HK-2 (cell line): ENCODE measurements at regions not wholly inside any gene's neighbourhood (a gene's known extent, or its start where the extent isn't known, plus 50 kb on each side); places are given as distances from the start of the nearest gene placed in this dataset.

Source experiments
- DNase-seq: peaks from one replicate; pipeline ENCODE4 v3.0.0-alpha.2; 2018; ENCODE audit not compliant: unreplicated experiment

DNA sequence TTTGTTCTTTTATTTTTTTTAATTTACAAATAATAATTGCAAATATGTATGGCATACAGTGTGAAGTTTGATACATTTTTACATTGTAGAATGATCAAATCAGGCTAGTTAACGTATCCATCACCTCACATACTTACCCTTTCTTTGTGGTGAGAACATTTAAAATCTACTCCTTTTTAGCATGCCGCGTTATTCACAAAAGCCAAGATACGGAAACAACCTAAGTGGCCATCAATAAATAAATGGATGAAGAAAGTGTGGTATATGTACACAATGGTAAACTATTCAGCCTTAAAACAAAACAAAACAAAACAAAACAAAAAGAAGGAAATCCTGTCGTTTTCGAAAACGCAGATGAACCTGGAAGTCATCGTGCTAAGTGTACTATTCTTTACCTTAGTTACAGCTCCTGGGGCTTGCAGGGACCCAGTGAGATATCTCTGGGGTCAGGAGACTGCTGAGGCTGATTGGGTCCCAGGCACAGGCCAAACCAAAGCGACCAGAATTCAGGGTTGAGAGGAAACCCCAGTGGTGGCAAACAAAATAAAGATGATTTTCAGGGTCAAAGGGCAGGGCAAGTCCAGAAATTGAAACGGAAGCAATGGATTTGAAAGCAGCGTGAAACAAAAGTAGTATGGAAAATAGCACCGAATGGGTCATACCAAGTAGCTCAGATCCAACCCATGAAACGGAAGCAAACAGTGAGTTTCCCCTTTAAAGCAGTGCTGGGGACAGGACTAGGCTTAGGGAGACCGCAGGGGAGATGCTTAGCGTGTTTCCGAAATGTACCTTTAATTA lies 188.2 kb downstream of the PLPP3 start:
- DNase-seq, result no peak

DNA sequence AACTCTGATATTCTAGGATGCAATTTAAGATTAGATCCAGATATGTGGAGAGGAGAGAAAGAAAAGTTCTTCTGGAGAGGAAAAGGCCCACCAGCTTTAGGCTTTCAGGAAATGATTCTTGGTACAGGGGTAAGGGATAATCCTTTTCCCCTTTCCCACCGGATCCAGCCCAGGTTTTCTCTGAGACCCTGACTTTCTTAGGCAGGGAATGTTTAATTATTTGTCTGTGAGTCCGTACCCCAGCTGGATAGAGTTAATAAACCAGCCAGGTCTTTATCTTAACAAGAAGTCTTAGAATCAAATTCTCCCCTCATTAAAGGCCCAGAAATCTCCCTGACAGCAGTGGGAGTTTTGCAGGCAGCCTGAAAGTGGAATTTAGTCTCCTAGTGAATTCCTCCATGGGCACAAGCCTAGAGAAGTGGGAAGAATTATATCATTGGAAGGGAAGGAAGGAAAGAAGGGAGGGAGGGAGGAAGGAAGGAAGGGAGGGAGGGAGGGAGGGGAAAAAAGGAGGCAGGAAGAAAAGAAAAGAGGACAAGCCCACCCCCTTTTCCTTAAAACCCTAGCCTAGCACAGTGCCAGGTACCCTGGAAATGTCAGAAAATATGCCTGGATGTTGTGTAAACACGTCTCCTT lies 189.0 kb downstream of the PLPP3 start:
- DNase-seq, result no peak

GRCh38 chr1:56389813-56390212 lies 189.6 kb downstream of the PLPP3 start:
- no peak for DNase-seq

- no peak for DNase-seq
Measured at GRCh38 chr1:56387071-56387740, 192.2 kb downstream of the PLPP3 start.

GRCh38 chr1:56385314-56385713 lies 194.0 kb downstream of the PLPP3 start:
- no peak for DNase-seq

DNA sequence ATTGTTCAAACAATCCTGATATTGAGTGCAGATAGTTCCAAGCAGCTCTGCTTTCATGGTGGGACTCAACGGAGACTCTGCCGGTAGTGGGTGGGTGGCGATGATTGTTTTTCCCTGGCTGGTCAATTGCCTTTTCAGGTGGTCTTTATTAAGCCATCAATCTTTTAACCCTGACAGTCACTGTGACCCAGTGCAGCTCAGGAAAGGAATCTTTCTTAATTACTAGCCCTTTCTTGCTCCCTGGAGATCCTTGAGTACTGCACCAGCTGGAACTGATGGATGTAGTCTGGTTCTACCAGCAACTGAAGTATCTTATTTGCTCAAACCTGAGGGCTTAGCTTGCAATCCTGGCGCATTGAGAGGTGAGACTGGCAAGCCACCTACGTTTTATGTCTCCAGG lies 196.4 kb downstream of the PLPP3 start:
- DNase-seq, result no peak

GRCh38 chr1:56380531-56380930 lies 198.8 kb downstream of the PLPP3 start:
- DNase-seq, result no peak

GRCh38 chr1:56378341-56379070 lies 200.9 kb downstream of the PLPP3 start:
- no peak for DNase-seq

DNA sequence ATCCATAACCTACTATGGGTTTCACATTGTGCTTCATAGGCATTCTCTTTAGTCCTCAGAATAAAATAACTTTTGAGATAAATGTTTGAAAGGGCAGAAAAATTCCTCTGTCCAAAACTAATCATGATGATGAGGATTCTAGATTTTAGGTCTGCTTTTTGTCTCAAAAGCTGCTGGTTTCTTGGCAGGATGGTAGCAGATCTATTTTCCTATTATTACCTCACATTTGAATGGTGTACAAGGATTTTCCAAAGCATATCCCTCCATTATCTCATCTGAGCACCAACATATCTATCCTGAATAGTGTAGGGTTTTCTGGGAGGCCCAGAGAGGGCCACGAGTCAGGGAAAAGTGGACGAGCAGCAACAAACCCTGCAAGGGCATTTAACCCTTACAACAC lies 201.9 kb downstream of the PLPP3 start:
- no peak for DNase-seq

GRCh38 chr1:56376188-56376984 lies 203.0 kb downstream of the PLPP3 start:
- DNase-seq, result no peak

GRCh38 chr1:56375326-56375804 lies 204.0 kb downstream of the PLPP3 start:
- DNase-seq, result no peak

DNA sequence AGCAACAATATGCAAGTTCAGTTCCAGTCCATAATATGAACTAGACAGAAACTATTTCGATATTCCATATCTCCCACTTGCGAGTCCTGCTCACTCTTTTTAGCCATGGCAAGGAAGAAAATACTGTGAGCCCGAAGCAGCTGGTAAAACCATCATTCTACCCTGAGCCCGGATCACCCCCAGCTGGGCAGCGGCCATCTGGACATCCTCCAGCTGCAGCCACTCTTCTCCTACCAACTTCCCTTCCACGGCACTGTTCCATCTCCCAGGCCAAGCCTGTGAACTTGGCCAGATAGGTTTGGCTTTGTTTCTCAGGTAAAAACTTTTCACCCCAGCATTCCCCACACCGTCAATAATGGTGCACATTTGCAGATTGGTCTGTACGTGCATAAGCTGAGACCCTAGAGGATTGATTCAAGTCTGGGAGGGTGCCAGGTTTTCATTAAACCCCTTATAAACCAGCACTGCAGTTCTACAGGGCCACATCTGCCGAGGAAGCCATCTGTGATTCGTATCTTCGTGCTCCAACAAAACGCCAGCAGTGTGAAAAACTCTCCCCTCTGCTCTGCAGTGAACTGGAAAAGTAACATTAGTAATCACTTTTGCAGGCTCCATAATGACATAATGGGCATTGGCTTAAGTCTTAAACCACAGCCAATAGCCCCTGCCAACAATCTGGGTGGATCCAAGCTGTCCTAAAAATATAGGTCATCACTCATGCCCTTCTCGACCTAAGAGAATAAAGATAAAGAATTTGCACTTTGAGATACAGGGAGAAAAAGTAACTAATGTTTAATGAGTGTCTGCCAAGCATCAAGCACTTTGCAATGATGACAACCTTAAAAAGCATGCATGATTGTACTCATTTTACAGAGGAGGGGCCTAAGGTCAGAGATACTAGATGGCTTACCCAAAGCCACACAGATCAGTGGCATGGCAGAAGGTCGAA lies 205.1 kb downstream of the PLPP3 start:
- no peak for DNase-seq

GRCh38 chr1:56370513-56370912 lies 208.8 kb downstream of the PLPP3 start:
- DNase-seq, result no peak

DNA sequence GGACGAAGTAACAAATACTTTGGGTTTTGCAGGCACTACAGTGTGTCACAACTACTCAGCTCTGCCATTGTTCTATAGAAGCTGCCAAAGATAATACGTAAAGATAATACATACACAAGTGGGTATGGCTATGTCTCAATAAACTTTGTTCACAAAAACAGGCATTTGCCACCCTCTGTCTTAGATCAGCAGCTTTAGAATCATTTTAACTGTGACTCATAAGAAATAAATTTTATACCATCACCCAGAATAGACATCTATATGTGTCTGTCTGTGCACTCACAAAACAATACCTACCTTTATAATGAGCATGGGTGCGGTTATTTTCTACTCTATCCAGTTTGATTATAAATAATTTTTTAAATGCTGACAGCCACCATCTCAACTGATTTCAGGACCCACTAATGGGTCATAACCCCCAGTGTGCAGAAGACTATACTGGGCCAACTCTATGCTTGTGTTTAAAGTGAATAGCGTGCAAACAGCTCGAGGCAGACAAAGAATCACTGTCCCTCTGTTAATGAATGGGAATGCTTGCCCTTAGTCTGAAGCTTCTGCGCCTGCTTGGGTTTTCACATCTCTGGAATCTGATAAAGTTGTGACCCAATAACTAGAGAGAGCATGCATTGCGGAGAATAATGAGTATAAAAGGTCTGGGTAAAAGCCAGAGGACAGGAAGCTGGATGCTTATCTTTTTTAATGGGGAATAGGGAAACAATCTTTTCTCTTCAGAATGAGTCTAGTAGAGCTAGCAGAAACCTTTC lies 216.2 kb downstream of the PLPP3 start:
- no peak for DNase-seq

- no peak for DNase-seq
Measured at GRCh38 chr1:56360021-56360420, 219.3 kb downstream of the PLPP3 start.

DNA sequence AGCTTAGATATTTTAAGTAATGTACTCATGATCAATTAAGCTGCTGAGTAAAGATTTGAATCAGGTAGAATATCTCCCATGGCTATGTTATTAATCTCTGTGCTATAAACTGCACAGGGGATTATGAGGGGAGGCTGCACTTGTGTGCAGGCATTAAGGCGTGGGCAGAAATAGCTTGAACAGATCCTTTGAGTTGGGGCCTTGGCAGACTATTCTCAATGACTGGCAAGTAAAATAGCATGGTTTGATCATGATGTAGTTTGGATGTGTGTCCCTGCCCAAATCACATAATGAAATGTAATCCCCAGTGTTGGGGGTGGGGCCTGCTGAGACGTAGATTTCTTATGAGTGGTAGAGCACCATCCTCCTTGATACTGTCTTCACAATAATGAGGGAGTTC lies 220.3 kb downstream of the PLPP3 start:
- DNase-seq, result no peak

- no peak for DNase-seq
Measured at GRCh38 chr1:56357927-56358690, 221.3 kb downstream of the PLPP3 start.

DNA sequence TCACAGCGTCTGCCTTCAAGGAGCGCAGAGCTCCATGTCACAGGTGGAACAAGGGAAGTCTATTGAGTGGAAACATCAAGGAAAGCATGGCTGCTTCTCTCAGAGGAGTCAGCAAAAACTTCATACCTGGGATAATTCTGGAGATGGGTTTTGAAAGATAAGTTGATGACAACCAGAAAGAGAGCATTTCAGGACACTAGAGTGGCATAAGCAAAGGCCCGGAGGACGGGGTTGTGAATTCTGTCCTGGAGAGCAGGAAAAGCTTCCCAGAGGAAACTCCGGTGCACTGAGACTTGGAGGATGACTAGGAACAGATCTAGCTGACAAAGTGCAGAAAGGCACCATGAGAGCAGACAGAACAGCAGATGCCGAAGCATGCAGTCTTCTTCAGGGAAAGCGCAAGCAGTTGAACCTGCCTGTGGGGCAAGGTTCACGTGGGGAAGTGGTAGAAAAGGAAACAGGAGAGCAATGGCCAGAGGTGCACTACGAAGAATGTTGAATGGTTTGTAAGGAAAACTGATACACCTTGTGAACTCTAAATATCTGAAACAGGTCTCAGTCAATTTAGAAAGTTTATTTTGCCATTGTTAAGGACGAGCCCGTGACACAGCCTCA lies 222.9 kb downstream of the PLPP3 start:
- DNase-seq, result no peak
